ENCODE measurements at regions not wholly inside any gene's neighbourhood (a gene's known extent, or its start where the extent isn't known, plus 50 kb on each side); places are given as distances from the start of the nearest gene placed in this dataset.

DNA sequence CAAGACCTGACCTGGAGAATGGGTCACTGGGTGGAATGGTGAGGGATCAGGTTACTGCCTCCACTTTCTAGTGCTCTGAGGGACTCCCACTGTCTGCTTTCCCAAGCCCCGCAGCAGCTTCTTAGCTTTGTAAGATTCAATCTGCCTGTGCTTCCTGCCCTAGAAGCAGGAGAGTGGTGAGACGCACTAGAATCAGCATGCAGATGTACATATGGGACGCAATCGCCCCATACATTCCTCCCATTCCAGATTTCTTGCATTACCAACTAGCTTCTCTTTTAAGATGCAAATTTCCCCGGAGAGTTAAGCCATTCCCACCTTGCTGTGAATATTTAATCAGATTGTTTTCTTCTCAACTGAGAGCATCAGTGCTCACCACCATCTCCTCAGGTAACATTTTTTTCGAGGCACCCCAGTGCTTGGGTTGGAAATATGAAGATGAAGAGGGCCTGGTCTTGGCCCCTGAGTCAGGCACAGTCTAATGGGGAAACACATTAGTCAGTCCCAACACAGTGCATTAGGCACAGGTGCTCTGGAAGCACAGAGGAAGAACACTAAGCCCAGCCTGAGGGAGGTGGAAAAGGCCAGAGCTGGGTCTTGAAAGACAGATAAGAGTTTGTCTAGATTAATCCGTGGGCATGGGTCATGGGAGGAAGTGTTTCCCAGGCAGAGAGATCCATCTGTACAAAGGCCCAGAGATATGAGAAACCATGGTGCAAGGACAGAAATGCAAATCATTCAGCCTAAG is 66.7 kb upstream of the PRPS1 start:
- DNase-seq = no peak

GRCh38 chrX:107562482-107562881 is 65.8 kb upstream of the PRPS1 start:
- DNase-seq = no peak

DNA sequence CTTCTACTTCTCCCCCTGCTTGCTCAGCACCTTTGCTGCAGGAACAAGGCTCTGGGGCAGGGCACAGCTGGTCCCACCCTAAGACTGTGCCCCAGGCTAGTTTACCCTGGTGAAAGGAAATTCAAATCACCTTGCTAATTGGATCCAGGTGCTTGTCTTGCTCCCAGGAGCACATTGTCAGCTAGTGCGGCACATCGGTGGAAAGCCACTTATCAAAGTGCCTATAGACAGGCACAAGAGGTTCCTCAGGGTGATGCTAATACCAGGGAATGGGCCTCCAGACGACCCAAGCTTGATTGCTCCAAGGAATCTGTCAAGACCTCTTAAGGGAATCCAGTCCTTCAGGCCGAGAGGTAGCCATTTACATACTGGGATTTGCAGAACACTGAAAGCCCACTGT is 64.5 kb upstream of the PRPS1 start:
- DNase-seq = no peak

DNA sequence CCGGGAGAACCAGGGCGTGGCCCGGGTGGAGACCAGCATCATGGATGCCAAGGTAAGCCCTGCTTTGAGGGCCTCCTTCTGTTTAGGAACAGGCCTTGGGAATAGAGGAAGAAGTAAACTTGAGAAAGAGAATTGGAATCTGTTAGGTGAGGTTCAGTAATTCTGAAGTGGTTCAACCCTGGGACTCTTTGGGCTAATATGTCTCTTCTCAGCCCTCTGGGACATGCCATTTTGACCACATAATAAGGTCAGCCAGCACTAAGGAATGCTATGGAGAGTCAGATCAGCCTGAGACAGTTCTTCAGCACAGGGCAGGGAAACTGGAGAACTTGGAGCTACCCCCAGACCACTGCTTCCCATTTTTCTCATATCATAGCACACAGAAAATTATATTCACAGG is 63.3 kb upstream of the PRPS1 start:
- no peak for DNase-seq

DNA sequence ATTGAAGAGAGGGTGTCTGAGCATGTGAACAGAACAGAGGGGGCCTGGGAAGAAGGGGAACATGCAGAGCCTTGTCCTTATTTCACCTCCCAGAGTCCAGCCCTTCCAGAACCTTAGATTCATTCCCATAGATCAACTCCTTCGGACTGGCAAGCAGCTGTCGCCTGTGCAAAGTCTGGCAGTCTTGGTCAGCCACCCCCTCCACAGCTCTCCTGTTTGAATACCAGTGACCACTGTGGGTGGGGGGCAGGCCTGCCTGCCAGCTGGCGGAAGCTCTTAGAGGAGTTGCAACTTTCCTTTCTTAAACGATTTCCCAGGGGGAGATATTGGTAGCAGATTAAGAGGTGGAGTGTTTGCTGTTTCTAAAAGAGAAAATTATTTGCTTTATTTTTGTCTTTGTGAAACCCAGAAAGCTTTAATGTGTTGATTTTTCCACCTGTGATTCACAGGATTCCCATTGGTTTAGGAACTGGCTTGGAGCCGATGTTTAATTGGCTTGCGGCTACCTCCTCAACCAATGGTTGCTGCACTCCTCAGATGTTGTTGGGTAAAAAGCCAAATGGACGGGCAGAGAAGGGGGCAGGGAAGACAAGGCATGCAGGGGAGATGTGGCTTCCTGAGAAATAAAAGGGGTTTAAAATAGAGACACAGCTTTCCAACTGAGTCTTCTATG is 62.2 kb upstream of the PRPS1 start:
- DNase-seq = peak; percentile 50

DNA sequence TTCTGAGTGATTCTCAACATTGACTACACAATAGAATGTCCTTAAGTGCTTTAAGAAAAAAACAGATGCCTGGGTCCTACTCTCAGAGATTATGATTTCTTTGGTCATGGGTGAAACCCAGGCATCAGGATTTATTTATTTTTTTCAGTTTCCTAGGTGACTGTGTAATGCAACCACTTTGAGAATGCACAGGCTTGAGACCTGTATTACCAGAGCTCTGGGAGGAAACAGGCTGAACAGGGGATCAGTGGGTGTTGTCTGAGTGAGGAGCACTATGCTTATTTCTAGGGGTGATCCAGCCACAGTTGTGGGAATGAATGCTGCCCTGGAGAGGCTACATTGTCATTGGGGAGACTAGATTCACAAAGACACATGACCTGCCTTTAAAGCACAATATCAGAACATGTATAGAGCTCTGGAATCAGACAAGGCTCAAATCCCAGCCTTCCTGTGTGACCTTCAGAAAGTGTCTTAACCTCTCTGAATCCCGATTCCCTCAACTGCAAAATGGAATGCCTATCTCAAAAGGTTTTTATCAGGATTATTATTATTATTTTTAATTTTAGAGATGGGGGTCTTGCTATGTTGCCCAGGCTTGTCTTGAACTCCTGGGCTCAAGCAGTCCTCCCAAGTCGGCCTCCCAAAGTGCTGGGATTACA is 61.6 kb upstream of the PRPS1 start:
- peak; percentile 50 for DNase-seq

DNA sequence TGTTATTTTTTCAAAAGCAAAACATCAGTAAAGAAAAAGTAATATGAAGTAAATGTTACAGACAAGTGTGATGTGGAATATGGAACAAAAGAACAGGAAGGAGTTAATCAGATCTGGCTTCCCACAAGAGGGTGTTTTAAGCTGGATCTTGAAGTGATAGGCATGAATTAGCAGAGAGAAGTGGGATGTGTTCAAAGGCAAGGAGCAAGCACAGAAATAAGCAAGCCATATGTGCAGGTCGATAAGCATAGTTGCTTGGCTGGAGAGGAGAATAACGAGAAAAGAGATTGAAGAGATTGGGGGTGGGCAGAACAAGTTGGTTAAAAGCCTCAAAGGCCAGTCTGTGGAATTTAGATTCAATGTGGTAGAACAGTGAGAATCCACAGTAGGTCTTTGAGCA is 60.9 kb upstream of the PRPS1 start:
- no peak for DNase-seq

GRCh38 chrX:107571296-107571998 is 56.9 kb upstream of the PRPS1 start:
- DNase-seq = no peak

- no peak for DNase-seq
Observed at GRCh38 chrX:107573016-107573415, 55.3 kb upstream of the PRPS1 start.

DNA sequence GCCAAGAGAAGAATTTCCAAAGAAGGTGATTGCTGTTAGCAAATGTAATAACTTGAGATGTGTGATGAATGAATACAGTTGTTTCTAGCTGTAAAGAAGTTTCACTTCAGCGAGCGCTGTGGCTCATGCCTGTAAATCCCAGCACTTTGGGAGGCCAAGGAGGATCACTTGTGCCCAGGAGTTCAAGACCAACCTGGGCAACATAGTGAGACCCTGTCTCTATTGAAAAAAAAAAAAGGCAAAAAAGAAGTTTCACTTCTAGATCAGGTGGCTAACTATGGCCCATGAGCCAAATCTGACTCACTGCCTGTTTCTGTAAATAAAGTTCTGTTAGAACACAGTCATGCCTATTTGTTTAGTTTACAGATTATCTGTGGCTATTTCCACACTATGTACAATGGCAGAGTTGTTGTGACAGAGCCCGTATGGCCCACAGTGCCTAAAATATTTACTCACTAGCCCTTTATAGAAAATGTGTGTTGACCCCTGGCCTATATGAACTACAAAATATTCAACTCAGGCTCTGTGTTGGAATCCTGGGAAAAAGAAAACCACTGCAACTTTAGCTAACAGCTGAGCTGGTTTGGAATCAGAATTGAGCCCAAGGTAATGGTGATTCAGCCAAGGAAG is 54.1 kb upstream of the PRPS1 start:
- DNase-seq = no peak

DNA sequence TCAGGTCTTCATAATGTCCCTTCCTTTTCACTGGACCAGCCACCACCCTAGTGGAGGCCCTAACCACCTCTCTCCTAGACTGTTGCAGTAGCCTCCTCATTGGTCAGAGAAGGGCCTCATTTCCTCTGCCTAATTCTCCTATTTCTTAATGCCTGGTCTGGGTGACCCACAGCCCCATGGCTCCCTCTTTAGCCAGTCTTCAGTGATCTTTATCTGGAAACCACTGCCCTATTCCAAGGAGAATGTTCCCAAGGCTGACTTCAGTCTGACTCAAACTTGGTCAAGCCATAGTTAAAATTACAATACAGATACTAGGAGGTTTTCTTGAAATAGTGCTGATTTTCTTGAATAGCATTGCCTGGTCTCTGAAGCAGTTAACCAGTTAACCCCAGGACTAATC is 53.6 kb upstream of the PRPS1 start:
- no peak for DNase-seq

GRCh38 chrX:107576392-107576791 is 51.9 kb upstream of the PRPS1 start:
- no peak for DNase-seq

DNA sequence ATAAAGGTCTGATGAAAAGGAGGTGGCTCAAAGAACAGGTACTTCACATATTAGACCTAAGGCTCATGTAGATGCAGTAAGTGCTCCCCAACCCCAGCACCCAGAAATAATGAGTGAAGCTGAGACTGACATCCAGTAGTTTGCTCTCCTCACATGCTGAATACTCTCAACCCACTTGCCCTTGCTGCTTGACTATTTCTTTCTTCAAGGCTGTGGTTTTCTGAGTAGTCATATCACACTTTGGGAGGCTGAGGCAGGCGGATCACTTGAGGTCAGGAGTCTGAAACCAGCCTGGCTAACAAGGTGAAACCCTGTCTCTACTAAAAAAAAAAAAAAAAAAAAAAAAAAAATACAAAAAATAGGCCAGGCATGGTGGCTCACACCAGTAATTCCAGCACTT is 51.5 kb upstream of the PRPS1 start:
- no peak for DNase-seq

DNA sequence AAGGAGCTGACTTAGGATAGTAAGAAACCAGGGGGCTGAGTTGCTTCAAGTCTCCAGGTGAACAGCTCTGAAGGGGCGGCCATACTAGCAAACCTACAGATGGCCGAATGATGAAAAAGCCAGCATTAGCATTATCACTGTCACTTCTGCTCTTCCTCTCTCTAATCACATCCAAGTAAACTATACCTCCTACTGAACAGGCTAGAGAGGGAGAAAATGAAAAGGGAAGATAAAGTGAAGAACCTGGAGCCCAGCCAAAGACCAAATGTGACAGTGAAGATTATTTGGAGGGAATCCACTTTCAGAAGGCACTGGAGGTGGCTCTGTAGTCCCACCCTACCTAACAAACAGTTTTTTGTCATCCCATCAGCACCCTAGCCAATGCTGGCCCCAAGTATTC is 50.4 kb upstream of the PRPS1 start:
- no peak for DNase-seq
